GM21423 (cell line): ENCODE measurements at regions not wholly inside any gene's neighbourhood (a gene's known extent, or its start where the extent isn't known, plus 50 kb on each side); places are given as distances from the start of the nearest gene placed in this dataset.
"Not testable (repeated sequence)": the region's sequence is repeated elsewhere in the genome, so short reads cannot be mapped to it uniquely, and the experiment has no call there.

ENCODE experiments used
- ATAC-seq: cut with Tn5 transposase; IDR thresholded peaks from one replicate; pipeline ENCODE4 v1.9.1; 2021; ENCODE audit warnings: mild to moderate bottlenecking, moderate library complexity; ENCODE audit not compliant: unreplicated experiment

DNA sequence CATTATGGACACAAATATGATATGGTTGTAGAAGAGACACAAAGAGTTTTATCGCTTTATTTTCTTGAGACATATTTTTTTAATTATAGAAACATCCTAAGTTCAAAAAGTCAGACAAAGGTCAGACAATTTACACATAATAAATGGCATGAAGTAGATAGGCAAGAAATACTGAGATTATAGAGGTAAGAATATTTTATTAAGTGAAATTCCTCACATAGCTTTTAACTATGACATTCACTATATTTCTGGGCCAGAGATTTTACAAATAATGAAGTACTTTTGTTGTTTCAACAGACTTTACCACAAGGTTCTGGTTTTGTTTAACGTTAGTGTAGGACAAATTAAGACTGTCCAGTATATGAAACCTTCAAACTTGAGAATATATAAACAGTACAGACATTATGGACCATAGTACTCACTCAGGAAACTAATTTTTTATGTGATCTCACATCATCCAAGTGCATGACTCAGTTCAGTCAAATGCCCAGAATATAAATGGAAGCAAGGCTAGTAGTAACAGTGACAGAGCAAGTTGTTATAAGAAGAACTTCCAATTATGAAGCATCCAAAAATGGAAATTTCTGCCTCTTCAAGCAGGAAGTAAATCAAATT is 394.8 kb downstream of the KCNJ2 start:
- ATAC-seq: no peak

DNA sequence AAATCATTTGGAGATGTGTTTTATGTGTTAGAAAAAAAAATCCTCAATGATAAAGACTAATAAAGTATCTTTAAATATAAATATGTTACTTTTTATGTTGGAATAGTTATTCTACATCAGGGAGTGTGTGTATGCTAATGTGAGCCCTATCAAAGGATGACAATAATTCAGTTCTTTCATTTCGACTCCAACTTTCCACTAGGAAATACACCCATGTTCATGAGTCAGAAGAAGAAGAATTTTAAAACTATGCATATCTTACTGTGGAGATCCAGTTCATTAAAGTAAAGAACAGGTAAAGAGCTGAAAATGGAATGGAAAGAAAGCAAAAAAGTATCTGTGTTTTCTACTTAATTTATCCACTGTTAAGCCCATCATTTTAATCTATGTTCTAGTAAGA is 399.8 kb downstream of the KCNJ2 start:
- no peak for ATAC-seq

DNA sequence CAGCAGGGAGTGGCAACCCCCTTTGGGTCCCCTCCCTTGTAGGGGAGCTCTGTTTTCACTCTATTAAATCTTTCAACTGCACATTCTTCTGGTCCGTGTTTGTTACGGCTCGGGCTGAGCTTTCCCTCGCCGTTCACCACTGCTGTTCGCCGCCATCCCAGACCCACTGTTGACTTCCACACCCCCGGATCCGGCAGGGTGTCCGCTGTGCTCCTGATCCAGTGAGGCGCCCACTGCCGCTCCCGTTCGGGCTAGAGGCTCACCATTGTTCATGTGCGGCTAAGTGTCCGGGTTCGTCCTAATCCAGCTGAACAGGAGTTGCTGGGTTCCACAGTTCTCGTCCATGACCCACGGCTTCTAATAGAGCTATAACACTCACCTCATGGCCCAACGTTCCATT is 408.1 kb downstream of the KCNJ2 start:
- ATAC-seq: no peak

DNA sequence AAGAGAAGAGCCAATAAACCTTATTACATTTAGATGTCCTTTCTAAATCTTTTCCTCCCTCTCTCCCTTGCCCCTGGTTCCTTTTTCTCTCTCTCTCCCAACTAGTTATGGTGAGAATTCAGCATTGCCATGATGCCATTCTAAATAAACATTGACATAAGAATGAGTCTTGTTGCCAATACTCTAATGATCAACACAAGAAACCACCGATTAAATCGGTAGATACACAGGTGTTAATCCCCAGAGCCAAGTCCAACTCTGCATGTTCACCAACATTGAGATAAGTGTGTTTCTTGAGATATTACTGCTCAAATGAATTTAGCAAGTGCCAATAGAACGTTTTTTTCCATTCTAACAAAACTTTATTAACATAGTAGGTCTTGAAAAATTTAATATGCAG is 412.1 kb downstream of the KCNJ2 start:
- no peak for ATAC-seq

DNA sequence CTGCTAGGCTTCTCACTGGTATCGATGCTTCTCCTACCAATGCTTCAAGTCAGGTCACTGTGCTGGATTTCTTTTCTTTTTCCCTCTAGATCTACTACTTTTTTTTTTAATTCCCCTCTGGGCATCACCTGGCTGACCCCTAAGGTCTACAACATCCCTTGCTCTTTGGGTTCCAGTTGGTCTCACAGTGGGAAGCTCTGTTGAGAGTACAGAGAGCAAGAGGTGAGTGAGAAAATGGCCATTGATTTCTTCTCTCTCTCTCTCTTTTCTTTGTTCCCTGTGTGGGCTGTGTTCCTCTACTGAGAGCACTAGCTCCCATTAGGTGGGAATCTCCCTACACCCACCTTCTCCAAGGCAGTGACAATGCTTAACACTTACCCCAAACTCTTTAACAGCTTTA is 413.4 kb downstream of the KCNJ2 start:
- ATAC-seq: no peak

DNA sequence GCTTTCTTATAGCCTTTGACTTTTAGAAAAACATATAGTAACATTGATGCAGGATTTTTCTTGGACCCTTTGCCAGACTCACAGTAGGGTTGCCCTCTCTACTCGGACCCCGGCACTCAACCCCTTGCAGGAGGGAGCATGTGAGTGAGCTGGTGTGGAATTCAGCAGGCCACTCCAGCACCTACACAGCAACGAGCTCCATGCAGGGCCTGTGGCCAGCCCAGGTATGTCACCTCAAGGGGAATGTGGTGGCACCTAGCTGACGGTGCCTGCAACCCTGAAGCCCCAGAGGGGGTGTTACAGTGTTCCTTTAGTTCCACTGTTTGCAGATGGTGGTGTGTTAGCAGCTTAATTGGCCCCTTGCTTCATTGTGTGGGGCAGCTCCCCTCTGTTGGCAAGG is 414.9 kb downstream of the KCNJ2 start:
- ATAC-seq: no peak

DNA sequence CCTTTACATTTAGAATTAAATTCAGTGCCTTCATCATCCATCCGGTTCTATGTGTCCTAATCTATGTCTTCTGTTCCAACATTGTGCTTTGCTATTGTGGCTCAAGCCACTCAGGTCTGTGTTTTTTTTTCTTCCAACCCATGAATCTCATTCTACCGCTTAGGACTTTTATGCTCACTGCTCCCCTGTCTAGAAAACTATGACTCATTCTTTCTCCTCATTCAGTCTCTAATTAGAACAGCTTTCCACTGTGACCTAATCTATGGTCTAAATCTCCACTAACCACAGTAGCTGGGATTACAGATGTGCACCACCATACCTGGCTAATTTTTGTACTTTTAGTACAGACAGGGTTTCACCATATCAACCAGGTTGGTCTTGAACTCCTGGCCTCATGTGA is 418.7 kb downstream of the KCNJ2 start:
- ATAC-seq: no peak

DNA sequence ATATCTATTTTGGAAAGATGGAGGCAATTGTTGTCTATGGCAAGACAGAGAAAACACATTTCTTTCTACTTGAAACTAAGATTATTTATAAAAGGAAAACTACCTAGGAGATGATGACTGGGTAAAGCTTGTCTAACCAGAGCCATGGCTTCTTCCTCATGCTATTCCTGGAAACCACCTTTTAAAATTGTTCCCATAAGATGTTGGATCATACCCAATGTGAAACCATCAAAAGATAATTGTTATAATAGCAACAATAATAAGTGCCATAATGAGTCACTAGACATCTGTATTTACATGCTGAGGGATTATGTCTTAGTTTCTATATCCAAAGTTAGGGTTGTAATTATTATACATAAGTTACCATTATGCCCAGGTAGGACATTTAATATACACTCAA is 428.4 kb downstream of the KCNJ2 start:
- ATAC-seq: no peak

DNA sequence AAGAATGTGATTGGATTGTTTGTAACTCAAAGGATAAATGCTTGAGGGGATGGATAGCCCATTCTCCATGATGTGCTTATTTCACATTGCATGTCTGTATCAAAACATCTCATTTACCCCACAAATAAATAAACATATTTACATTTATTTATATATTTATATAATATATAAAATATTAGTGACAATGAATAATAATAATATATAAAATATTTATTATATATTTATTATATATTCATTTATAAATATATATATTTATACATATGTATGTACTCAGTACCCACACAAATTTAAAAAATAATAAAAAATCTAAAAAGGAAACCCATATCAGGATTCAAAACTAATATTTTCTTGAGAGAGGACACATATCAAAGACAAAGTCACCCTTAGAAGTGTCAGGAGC is 429.9 kb downstream of the KCNJ2 start:
- no peak for ATAC-seq

DNA sequence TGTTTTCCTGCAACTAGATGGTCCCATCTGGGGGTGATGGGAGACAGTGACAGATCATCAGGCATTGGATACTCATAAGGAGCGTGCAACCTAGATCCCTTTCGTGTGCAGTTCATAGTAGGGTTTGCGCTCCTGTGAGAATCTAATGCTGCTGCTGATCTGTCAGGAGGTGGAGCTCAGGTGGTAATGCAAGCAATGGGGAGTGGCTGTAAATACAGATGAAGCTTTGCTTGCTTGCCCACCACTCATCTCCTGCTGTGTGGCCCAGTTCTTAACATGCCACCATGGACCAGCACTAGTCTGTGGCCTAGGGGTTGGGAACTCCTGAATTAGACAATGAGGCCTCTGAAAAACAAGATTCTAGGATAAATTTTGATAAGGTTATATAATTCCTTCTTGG is 430.6 kb downstream of the KCNJ2 start:
- ATAC-seq: not testable (repeated sequence)

DNA sequence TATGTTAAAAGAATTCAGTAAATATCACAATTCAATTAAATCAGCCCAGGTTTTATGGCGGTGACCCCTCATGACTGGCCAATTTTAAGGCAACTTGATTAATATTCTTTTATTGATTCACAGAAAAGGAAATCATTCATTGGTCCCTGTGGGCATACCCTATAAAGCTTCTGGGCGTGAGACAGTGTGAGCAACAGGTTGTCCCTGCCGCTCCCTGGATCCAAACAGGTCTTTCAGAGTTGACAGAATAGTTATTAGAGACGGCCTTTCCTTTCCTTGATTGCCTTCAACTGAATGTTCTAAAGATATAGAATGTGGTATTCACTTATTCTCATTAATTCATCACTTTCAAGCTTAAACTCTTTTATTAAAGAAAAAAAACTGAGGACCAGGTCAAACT is 433.9 kb downstream of the KCNJ2 start:
- no peak for ATAC-seq

DNA sequence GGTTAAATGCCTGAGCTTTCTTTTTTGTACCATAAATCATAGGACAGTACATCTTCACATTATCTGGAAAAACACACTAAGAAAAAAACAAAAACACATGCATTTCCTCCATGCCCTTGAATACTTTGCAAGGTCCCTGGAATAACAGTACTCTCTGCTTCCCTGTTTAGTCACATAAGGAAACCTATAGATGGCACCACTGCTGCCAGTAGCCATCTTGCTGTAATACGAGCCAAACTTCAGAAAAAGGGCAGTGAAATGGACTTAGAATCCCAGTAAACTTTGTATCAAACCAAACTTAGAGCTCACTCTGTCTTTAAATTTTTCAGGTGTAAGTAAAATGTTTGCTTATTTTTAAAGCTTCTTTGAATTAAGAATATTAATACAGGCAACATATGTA is 435.5 kb downstream of the KCNJ2 start:
- ATAC-seq: no peak

DNA sequence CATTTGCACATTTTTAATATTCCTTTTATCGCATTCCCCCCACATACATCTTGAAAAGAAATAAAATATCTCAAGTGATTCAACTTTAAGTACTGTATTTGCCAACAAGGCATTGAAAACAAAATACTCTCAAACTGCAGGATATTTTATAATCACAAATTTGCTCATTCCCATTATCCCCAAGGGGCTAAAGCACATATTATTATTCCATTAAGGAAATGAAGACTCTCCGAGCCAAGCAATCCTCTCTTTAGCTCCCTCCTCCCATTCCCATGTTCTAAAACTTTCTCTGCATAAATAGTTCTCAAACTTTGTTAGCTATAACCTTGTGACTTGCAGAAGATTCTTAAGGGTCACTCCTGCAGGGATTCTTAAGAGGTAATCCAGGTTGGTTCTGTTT is 436.8 kb downstream of the KCNJ2 start:
- ATAC-seq: no peak

DNA sequence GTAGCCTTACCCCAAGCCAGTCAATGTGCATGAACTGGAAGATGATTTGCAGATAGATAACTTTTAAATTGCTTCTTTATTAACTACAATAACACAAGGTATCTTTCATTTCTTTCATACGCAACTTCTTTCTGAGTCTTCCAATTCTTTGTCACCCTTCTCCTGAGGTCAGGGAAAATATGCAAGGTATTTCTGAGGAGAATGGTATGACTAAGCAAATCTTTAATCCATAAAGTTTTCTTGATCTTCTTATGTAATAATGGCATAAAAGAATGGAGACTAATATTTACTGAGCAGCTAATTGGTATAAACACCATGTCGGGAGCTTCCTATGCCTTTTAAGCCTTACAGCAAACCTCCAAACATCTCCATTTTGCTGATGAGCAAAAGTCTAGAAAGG is 438.9 kb downstream of the KCNJ2 start:
- ATAC-seq: no peak

DNA sequence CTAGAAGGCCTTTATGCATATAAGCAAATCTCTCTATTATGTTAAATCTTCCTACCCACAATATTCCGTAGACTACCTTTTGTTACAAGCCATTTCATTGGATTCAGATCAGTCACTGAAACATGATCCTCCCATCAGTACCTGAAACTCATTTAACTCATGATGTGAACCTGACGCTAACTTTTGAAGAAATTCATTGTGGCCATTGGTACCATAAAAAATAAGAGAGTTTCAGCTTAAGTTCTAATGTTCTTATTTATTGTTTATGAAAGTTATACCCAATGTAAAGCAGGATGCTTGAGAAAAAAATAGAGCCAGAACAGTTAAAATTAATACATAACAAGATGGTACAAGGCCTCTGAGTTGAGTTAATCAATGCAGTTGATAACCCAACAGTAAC is 439.6 kb downstream of the KCNJ2 start:
- ATAC-seq: no peak

DNA sequence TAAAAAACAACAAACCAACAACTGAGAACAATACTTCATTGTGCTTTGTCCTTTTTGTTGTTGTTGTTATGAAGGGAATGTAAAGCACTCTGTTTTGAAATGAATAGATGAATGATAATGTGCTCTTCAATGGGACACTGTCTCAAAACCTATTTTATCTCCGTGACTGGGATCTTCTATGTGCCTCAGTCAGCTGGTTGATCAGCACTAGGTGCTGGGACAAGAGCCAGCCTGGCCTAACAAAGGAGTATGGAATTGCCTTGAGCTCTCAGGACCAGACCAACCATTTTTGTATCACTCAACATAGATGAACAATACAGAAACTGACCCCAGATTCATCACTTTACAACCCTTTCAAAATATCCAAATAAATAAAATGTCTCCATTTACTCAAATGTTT is 440.2 kb downstream of the KCNJ2 start:
- no peak for ATAC-seq

DNA sequence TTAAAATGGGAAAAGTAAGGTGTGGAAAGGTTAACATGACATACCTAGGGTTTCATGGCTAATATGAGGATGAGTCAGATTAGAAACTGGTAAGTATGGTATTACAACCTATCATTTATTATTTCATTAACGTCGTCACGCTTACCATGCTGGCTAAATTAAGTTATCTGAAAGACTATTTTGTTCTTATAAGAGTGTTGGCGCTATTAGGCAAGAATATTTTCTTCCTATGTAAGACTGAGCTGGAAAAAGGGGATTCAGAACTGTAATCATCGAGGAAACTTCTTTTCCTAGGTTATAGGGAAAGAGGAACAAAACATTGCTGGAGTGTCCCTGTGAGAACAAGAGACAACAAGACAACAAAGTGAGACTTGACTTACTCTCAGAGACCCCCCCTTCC is 440.8 kb downstream of the KCNJ2 start:
- ATAC-seq: no peak

DNA sequence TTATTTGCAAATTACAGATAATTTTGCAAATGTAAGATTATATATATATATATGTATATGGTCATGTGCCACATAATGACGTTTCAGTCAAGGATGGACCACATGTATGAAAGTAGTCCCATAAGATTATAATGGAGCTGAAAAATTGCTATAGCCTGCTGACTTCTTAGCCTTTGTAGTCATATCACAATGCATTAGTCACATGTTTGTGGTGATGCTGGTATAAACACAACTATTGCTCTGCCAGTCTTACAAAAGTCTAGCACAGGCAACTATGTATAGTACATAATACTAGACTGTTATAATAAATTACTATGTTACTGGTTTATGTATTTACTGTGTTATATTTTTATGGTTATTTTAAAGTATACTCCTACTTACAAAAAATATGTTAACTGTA is 444.3 kb downstream of the KCNJ2 start:
- no peak for ATAC-seq

DNA sequence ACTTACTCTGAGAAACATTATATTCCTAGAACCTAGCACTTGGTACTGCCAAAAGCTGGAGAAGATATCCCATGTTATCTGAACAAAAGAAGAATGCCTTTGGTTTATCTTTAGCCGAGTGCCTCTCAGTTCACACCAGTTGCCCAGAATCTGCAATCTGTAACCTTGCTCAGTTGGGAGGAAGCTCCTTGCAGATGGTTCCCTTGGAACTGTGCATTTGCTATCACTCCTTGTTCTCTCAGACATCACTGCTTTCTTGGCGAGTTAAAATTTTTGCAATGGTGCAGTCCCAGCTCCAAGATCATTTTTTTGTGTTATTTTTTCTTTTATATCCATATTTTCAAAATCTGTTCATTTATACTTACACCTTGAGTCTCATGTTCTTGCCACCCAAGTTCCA is 446.5 kb downstream of the KCNJ2 start:
- ATAC-seq: no peak

DNA sequence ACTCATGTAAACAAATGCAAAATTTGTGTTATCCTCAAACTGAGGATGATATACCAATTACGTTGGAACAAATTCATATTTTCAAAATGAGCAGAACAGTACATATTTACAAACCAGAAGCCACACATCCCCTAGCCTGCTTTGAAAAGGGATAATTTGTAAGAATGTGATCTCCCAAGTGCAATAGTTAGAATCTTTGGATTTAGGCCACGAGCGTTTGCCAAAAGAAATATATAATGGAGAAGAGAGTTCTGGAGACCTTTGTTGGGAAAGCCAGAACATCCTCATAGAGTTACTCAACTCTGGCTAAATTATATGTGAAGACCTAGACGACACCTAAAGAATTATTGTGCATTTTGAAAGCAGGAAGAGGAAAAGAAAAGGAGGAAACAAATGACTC is 449.3 kb downstream of the KCNJ2 start:
- no peak for ATAC-seq

DNA sequence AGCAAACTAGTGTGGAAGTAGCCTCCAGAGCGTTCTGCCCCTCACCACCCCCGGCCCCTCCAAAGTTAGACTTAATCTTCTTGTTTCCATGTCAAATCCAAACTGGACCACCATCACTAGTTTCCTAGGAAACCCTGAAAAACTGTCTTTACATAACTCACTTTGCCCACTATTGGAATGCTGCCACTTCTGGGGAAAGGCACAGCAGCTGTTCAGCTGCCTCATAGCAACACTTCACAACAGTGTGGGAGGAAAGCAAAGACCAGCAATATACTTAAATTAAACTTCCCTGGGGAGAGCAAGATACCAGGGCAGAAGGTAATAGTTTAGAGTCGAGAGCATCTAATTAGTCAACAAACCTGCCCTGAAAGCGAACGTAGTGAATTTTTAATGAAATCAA is 452.2 kb downstream of the KCNJ2 start:
- ATAC-seq: no peak

DNA sequence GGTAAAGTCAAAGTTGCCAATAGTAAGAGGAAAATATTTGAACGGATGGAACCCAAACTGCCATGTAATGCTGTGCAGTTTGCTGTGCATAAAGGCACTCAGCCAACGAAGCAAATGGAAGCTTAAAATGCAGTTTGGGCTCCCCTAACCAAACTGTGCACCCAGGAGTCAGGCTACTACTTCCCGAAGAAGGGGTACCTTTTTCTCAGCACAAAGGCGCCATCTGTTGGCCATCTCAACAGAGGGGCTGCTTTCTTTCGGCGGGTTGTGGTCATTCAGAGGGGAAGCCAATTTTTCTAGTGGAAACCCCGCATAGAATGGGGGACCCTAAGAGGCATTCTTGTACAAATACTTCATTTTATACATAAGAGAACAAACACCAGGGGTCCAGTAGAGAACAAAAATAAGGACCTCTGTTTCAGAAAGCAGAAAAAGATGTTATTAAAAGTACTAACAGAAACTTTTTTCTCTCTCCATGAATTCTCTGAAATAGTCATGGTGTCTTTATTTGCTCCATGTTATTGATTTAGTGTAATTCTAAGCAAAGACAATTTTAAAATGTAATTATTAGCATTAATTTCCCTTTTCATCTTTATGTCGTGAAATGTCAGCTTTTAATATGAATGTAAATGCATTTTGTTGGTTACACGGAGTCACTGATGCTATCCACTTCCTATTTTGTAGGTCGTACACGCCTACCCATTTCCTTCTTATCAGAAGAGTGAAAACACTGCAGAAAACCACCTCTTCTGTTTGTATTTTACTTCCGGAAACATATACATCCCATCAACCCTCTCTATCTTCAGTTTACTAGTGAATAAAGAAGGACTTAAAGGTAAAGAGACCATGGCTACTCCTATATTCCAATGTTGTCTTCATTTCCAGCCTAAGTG is 453.3 kb downstream of the KCNJ2 start:
- ATAC-seq: no peak

DNA sequence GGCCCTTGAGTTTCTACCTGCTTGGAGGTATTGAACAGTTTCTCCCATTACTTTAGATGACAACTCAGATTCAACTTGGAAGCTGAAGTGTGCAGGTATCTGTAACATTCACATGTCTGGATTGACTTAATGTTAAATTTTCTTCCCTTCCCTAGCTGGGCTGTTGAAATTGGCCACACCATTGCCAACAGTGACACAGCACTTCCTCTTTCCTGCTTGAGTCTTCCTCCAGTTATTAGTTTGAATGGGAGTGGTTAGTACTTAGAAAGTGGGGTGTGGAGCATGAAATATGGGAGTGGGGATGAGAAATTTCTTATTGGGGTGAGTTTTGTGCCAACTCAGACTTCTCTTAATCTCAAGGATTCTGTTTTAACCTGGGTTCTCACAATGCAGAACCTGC is 454.9 kb downstream of the KCNJ2 start:
- no peak for ATAC-seq
